Endodermal cell (in vitro differentiated cells): ENCODE measurements at regions not wholly inside any gene's neighbourhood (a gene's known extent, or its start where the extent isn't known, plus 50 kb on each side); places are given as distances from the start of the nearest gene placed in this dataset.

ENCODE experiments used
- DNase-seq: peaks from one replicate; pipeline ENCODE4 v3.0.0-alpha.2; 2017
- H3K27ac ChIP-seq: 2 replicates; pipeline ENCODE4 v1.5.1; 2013; ENCODE audit warnings: mild to moderate bottlenecking, low read depth, low read length, moderate library complexity
- H3K27me3 ChIP-seq: 2 replicates; pipeline ENCODE4 v1.6.1; 2013; ENCODE audit warnings: mild to moderate bottlenecking, low read length, moderate library complexity; ENCODE audit not compliant: insufficient read depth, control insufficient read depth, poor library complexity, severe bottlenecking
- H3K36me3 ChIP-seq: 2 replicates; pipeline ENCODE4 v1.7.0; 2013; ENCODE audit warnings: mild to moderate bottlenecking, low read length, moderate library complexity; ENCODE audit not compliant: control insufficient read depth, insufficient read depth
- H3K4me1 ChIP-seq: one replicate; pipeline ENCODE4 v1.7.0; 2013; ENCODE audit warnings: low read length; ENCODE audit not compliant: control insufficient read depth, insufficient read depth
- H3K4me3 ChIP-seq: 2 replicates; pipeline ENCODE4 v1.5.1; 2013; ENCODE audit warnings: mild to moderate bottlenecking, low read length, moderate library complexity
- H3K9ac ChIP-seq: 2 replicates; pipeline ENCODE4 v1.6.1; 2013; ENCODE audit warnings: mild to moderate bottlenecking, low read length, moderate library complexity; ENCODE audit not compliant: poor library complexity, severe bottlenecking; ENCODE audit errors: extremely low read depth
- H3K9me3 ChIP-seq: 2 replicates; pipeline ENCODE4 v1.6.1; 2013; ENCODE audit warnings: mild to moderate bottlenecking, low read length, moderate library complexity; ENCODE audit not compliant: control insufficient read depth
- H3K27ac Mint-ChIP-seq: 2 replicates; pipeline ENCODE4 v1.8.0; 2020; ENCODE audit warnings: mixed read lengths
- H3K27me3 Mint-ChIP-seq: 2 replicates; pipeline ENCODE4 v1.8.0; 2021; ENCODE audit warnings: mild to moderate bottlenecking, mixed read lengths; ENCODE audit not compliant: insufficient read depth
- H3K36me3 Mint-ChIP-seq: 2 replicates; pipeline ENCODE4 v1.8.0; 2020; ENCODE audit warnings: low read depth, mixed read lengths
- H3K4me1 Mint-ChIP-seq: 2 replicates; pipeline ENCODE4 v1.8.0; 2020; ENCODE audit warnings: mixed read lengths
- H3K4me3 Mint-ChIP-seq: 2 replicates; pipeline ENCODE4 v1.8.0; 2020; ENCODE audit warnings: mild to moderate bottlenecking, moderate library complexity, mixed read lengths
- H3K9me3 Mint-ChIP-seq: 2 replicates; pipeline ENCODE4 v1.8.0; 2020; ENCODE audit warnings: mild to moderate bottlenecking, mixed read lengths
- CTCF ChIP-seq: fragments of 200-600 bp; sonication (generic); conservative IDR thresholded peaks from 2 replicates; pipeline ENCODE4 v1.5.0; 2021; ENCODE audit warnings: antibody characterized with exemption, mild to moderate bottlenecking
- WGBS, 2 experiments: methylation state at CpG; one replicate each; pipeline versions ENCODE4 v1.1.5 to v1.1.7; 2013; ENCODE audit warnings: missing lambda C conversion rate in 2 of 2, mixed read lengths in 1 of 2; ENCODE audit not compliant: insufficient coverage in 1 of 2, insufficient read length in 1 of 2; 5-methylcytosine and 5-hydroxymethylcytosine counted together

GRCh38 chr9:26086396-26086795 lies 408.2 kb upstream of the TUSC1 start:
- Mint-ChIP-seq H3K9me3 (no peaks in the 10 kb centered on the region), H3K27ac (no peak overlapping the region), H3K27me3 (peaks cover 4% of the 10 kb centered on the region), H3K4me1 (peaks cover 7% of the 10 kb centered on the region), H3K4me3 (no peak overlapping the region), H3K36me3 (no peaks in the 10 kb centered on the region)
- H3K36me3 ChIP-seq: no peaks in the 10 kb centered on the region
- TF ChIP-seq CTCF: no peak
- peaks cover 4% of the 10 kb centered on the region for H3K4me1 ChIP-seq
- DNase-seq: peak; percentile 59
- H3K4me3 ChIP-seq: no peak overlapping the region
- H3K27me3 ChIP-seq: no peaks in the 10 kb centered on the region
- H3K9ac ChIP-seq: no peak overlapping the region
- WGBS, 2 experiments: 14 to 33% methylated on average over 1 of the region's 1 CpG
- no peak overlapping the region for H3K27ac ChIP-seq
- no peaks in the 10 kb centered on the region for H3K9me3 ChIP-seq

- Mint-ChIP-seq H3K4me1 (peaks cover 7% of the 10 kb centered on the region), H3K27ac (no peak overlapping the region), H3K27me3 (no peaks in the 10 kb centered on the region), H3K36me3 (no peaks in the 10 kb centered on the region), H3K4me3 (no peak overlapping the region), H3K9me3 (no peaks in the 10 kb centered on the region)
- Histone ChIP-seq H3K9ac (no peak overlapping the region), H3K4me3 (no peak overlapping the region), H3K9me3 (peaks cover 1% of the 10 kb centered on the region), H3K36me3 (no peaks in the 10 kb centered on the region), H3K27me3 (no peaks in the 10 kb centered on the region), H3K4me1 (peaks cover 4% of the 10 kb centered on the region), H3K27ac (no peak overlapping the region)
- DNase-seq: no peak
- no CpG with 5 or more reads among the region's 5 CpGs for WGBS, 2 experiments
- TF ChIP-seq CTCF: no peak
These were observed 403.6 kb upstream of the TUSC1 start for GRCh38 chr9:26081847-26082246.

GRCh38 chr9:26078706-26079105 lies 400.5 kb upstream of the TUSC1 start:
- Mint-ChIP-seq H3K27ac (no peak overlapping the region), H3K27me3 (no peaks in the 10 kb centered on the region), H3K4me3 (no peak overlapping the region), H3K4me1 (no peaks in the 10 kb centered on the region), H3K9me3 (peaks cover 13% of the 10 kb centered on the region), H3K36me3 (no peaks in the 10 kb centered on the region)
- no peaks in the 10 kb centered on the region for H3K36me3 ChIP-seq
- DNase-seq: no peak
- H3K4me3 ChIP-seq: no peak overlapping the region
- WGBS, 2 experiments: 71 to 93% methylated on average over 3 to 4 of the region's 4 CpGs
- H3K9ac ChIP-seq: no peak overlapping the region
- H3K9me3 ChIP-seq: peaks cover 8% of the 10 kb centered on the region
- no peaks in the 10 kb centered on the region for H3K4me1 ChIP-seq
- TF ChIP-seq CTCF: no peak
- H3K27me3 ChIP-seq: no peaks in the 10 kb centered on the region
- H3K27ac ChIP-seq: no peak overlapping the region
